Left ventricle myocardium superior (tissue), 1 donor: ENCODE measurements at regions not wholly inside any gene's neighbourhood (a gene's known extent, or its start where the extent isn't known, plus 50 kb on each side); places are given as distances from the start of the nearest gene placed in this dataset.

Experiments used
- ATAC-seq: fragments of 200-7000 bp; cut with Tn5 transposase; one replicate; pipeline ENCODE4 v1.9.1; 2020; ENCODE audit warnings: mild to moderate bottlenecking, moderate library complexity
- DNase-seq: peaks from one replicate; pipeline ENCODE4 v3.0.0-alpha.2; 2020
- intact Hi-C: fragments of 100-400 bp; cut with micrococcal nuclease; formaldehyde crosslinking; loops from one replicate; pipeline ENCODE4 v1.11.0; 2022
- donor health status: DM: no; HTN: yes; CAD: no; lungs with severe emphysema.

DNA sequence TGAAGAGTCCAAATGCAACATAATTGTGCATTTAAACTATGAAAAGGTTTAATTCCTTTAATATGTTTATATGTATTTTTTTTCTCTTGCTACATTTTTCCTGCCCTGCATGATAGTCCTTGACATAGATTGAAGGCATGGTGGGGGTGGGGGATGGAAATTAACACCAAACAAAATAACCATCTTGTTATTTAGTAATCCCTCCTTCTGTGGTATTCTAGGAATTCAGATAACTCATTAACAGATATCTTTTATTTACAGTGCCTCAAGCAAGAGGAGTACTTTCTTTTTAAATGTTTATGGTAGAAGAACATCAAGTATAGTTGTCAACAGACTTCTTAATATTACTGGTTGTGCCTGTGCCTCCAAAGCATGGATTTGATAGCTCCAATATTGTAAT is 337.6 kb upstream of the SEMA3A start:
- intact Hi-C loops, result no loop called here
- no peak for ATAC-seq

DNA sequence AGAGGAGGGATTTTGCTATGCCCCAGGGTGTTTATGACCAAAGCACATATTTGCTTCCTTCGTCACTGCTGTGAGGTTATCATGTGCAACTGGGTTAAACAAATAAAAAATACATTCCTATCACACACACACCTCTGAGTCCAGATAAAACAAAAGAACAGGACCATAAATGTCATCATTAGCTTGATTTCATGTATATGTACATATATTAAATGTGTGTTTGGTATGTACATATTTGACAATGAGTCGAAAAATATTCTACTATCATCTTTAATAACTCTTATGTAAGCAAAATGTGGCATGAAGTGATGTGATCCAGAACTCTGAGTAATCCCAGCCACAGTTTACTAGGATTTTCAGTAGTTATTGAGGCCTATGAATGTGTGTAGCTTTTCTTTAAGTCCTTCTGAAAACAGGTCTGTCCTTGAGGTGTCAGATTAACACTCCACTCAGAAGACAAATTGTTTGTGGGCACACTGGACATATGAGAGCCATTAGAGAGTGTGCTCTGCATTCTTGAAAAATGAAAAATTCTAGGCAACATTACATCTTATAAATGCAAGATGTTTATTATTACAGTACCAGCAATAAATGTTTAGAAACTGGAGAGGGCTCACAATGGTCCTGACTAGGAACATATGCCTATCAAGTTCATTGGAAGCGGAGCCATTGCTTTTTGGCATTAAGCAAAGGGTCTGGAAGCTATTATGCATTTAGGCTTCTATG is 335.1 kb upstream of the SEMA3A start:
- DNase-seq (no peak), ATAC-seq (no peak)
- intact Hi-C loops, result no loop called here

More for the DNA sequence above, 337.6 kb upstream of the SEMA3A start:
- DNase-seq, result no peak

DNA sequence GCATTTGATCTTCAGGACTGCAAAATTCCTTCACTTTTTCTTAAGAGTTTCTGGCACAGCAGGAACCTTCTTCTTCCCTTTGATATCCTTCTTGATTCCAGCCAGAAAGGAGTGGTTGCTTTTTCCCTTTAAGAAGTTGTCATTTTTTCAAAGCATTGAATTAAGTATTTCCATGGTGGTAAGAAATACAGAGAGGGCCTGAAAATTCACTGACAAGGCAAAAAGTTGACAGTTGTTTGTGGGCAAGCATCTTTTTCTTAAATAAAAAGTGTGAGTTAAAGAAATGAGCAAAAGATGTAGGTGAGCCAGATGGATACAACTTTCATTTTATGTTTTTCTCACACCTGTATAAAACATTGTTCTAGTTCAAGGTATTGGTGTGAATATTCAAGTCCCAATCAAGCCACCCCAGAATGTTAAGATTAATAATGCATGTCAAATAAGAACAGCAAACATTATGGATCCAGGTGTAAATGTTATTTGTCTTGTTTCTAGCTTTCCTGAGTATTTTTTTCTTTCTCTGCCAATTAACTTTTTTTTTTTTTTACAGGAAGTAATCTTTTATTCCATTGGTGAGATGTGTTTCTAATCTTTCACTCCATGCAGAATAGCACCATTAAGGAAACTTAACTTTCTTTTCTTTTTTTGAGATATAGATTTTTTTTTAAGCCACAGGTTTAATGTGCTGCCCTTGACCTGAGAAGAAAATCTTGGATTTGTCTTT is 334.3 kb upstream of the SEMA3A start:
- ATAC-seq, result no peak

DNA sequence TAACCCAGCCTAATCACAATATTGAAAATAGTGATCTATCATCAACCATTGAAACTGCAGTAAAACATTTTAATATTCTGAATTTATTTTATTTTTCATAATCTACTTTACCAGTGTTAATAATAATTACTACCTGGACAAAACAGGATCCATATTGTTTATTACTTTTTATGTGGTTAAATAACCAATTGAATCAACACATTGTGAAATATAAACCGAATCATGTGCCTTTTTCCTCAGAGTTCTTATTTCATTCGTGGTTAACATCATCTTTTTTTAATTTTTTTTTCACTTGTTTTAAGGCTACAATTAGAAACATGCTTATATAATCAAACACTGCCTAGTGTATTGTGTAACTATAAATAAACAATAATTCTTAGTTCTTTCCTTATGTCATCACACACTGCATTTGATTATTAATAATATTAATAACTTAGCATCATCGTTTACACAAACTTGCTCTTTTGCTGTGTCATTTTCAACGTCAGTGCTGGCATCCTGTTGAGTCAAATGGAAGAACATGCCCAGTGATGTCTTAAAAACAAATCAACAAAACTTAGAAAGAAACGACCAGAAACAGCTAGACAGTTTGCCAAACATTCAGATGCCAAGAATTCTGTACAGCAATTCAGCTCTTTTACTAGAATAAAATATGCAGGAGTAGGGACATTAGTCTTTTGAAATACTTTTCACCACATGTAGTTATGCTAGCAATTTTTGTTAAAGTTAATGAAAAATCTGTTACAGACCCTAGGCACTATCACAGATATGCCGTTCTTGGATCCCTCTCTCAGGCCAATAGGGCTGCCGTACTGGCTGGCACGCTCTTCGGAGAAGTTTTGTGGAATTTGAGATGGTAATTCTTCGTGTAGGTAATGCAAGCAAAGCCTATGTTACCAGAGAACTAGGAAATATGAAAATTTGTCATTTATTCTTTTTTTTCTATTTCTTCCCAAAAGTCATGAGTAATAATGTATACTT is 330.4 kb upstream of the SEMA3A start:
- intact Hi-C loops, result no loop called here
- no peak for DNase-seq

More for the DNA sequence above, 334.3 kb upstream of the SEMA3A start:
- no peak for DNase-seq
- intact Hi-C loops, result no loop called here

DNA sequence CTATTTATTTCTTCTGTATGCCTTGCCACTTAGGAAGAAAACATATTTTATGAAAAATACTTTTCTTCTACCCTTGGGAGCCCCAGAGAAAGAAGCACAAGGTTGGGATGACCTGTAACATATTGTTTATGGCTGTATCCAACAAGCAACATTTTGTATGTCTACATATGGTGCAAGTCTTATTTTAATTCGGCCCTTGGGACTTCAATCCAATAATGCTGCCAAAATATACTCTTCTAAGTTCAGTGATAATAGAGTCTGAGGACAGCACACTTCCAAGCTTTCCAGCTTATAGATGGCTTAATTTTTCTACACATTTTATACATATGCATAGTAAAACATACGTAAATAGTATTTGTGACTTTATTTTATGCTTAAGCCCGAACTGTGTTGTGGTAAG is 318.5 kb upstream of the SEMA3A start:
- ATAC-seq (no peak), DNase-seq (no peak)
- intact Hi-C loops, result no loop called here

More for the DNA sequence above, 330.4 kb upstream of the SEMA3A start:
- no peak for ATAC-seq

DNA sequence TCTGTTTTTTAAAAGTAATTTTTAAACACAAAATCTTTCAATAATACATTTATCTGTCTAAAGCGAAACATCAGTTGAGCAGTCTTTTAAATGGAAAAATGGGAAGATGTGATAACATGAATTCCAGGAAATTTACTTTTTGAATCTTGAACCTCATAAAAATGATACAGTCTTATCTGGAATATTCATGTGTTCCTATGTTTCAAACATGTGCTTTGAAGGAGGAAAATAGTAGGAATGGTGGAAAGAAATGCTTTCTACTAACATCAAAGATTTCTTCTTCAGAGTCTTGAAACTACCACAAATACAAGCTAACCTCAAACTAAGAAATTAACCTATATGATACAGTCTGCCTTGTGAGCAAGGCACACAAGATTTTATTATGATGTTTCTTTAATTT is 317.5 kb upstream of the SEMA3A start:
- ATAC-seq (no peak), DNase-seq (no peak)
- intact Hi-C loops, result no loop called here

DNA sequence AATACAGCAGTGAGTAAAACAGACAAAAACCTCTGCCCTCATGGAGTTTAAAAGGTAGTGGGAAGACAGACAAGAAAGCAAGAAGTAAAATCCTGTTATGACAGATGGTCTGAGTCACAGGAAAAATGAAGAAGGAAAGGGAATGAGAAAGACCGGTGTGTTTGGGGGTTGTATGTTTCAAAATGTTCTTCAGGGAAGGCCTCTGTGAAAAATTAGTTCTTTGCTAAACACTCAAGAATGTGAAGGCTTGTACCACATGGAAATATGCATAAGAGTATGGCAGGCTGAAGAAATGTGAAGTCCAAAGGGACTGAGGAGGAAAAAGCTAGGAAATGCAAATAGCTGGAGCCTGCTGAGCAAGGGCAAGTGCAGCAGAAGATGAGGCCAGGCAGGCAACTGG is 315.9 kb upstream of the SEMA3A start:
- intact Hi-C loops, result no loop called here
- ATAC-seq (no peak), DNase-seq (no peak)

DNA sequence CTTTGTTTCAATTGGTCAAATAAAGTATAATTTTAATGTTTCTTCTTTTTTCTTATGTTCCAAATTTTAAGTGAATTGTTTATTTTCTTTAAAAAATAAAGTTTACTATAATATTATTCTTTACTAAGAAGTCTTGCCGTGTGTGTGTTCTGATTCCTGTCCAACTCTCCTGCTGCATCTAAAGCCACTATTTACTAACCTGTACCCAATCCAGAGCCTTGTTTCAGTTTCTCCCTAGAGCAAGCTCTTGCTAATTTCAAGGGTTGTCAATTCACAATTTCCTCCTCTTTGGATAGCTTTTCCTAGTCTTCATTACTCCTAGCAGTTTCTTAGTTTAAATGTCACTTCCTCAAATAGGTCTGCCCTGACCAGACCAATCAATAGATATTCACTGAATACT is 314.9 kb upstream of the SEMA3A start:
- DNase-seq (no peak), ATAC-seq (no peak)
- intact Hi-C loops, result no loop called here

DNA sequence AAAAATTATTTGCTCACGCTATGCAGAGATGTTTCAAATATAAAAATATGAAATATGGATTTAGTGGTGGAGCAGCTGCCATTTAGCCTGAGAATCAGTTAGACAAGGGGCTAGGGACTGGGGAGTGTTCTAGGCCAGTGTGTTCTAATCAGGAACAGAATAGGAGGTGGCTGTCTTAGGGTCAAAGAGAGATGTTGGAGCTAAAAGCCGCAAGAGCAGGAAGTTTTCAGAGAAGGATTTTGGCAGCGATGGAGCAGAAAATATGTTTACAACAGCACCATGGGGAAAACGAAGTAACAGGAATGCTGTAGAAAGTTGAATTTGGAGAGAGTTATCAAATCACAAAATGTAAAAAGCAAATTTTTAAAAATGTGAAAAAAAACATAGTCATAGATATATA is 314.0 kb upstream of the SEMA3A start:
- DNase-seq (no peak), ATAC-seq (no peak)
- intact Hi-C loops, result no loop called here

DNA sequence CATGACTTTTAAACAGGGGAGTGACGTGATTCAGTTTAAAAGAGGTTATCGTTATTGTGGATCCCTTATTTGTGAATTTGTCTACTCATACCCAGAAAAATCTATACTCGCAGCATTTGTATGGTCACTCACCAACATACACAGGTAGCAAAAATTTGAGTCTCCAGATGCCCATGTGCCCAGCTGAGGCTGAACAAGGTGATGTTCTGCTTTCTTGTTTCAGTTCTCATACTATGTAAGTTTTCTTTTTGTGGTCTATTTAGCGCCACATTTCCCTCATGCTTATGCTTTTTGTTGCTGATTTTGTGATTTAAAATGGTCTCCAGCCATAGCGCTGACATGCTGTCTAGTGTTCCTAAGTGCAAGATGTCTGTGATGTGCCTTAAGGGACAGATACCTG is 312.9 kb upstream of the SEMA3A start:
- intact Hi-C loops, result no loop called here

DNA sequence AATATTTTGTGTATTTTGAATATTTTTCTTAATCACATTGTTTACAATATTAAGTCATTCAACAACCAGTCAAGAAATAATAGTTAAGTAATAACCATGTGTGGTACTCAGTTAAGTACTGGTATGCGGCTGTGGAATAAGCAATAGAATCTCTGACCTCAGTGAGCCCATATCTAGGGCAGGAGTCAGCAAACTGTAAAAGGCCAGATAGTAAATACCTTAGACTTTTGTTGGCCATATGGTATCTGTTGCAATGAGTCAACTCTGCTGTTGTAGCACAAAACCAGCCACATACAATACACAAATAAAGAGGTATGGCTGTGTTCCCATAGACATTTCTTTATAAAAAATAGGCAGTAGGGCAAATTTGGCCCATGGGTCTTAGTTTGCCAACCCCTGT is 311.6 kb upstream of the SEMA3A start:
- intact Hi-C loops, result no loop called here
- no peak for DNase-seq
- ATAC-seq, result no peak

More for the DNA sequence above, 312.9 kb upstream of the SEMA3A start:
- DNase-seq, result no peak
- ATAC-seq, result no peak

DNA sequence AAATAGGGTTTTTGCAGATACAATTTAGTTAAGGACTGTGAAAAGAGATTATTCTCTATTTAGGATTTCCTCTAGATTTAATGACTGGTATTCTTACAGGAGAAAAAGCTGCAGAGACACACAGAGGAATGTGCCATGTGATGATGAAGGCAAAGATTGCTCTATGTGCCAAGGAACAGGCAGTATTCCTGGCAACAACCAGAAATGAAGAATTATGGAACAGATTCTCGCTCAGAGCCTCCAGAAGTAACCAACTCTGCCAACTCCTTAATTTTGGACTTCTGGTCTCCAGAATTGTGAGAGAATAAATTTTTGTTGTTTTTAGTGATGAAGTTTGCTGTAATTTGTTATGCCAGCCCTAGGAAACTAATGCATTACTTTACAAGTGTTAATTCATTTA is 307.6 kb upstream of the SEMA3A start:
- ATAC-seq (no peak), DNase-seq (no peak)
- intact Hi-C loops, result no loop called here

DNA sequence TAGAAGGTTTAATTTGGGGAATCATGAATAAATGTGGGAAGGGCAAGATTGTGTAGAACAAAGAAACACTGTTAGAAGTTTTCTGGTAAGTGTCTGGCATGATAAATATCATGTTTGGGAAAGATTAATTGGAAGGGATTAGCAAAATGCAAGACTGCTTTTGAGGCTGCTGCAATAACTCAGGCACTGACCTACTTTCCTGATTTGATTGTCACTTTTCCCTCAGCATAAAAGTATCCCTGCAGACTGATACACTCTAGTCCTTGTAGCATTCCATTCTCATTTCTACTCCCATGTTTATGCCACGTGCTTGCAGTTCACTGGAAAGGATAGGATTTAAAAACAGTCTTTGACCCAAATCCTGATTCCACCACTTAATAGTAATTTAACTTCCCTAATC is 303.3 kb upstream of the SEMA3A start:
- ATAC-seq (peak; percentile 52), DNase-seq (no peak)
- intact Hi-C loops, result no loop called here

DNA sequence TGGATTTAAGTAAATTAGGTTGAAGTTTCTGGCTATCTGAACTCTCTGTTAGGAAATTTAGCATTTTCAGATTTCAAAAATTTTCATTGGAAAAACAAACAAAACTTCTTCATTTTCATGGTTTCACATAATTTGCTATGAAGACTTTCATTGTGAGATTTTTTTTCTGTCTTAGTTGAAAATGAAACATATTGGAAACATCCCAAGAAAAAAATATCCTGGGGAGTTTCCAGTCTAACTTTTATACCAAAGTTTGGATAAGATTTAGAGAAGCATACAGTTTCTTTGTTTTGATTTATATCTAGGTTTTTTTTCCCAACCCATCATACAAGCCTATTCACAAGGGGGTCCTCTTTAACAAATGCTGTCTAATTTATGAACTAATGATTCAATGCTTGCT is 300.5 kb upstream of the SEMA3A start:
- ATAC-seq (no peak), DNase-seq (no peak)
- intact Hi-C loops, result no loop called here

DNA sequence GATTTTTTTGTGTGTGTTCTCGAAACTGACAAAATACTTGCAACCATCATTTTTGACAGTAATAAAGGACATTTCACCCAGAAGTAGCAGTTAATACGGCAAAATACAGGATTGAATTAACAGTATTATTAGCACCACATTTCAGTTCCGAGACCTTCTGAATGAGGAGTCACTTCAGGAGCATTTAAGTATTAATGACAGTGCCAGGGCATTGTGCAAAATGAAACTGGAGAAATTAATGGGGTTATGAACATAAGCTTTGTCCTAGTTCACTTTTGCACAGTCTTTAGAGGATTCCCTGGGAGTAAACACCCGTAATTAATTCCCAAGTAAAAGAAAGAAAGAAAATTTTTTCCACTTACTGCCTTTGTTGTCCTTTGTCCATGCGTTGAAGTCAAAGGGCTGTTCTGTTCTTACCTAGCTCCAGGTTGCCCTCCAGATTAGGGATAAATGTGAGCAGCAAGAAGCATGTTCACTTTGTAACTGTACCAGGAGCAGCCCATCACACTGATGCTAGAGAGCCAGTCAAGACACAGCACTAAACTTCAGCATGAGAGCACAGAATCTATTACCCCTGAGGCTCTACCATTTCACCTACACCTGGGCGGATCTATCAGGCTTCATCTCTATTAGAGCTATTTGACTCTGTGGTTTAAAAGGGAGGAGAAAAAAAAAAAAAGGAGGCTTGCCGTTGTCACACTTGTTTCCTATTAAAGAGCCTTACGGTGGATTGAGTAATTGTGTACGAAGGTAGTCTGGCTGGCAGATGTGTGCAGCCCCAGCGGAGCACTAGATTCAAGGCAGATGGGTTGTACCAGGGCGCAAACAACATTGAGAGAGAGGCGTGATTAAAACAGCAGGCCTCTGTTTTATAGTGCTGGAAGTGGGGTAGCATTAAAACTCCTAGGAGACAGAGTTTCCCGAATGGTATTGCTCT is 297.8 kb upstream of the SEMA3A start:
- DNase-seq (no peak), ATAC-seq (no peak)
- intact Hi-C loops, result no loop called here

DNA sequence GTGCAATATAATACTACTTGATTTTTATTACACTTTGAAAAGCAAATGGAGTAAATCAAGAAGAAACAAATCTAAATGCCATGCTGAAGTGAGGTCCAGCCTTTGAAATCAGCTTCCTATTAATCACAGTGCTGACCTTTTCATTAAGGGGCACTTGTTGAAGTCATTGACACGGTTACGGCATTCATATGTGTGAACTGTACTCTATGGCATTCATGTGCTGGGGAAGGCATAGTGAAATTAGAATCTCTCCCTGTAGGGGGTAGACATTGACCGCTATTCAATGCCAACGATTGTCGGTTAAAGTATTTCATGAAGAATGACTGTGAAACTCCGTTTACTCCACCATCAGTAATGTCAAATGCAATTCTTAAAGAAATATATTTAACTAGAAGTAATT is 296.1 kb upstream of the SEMA3A start:
- ATAC-seq (no peak), DNase-seq (no peak)
- intact Hi-C loops, result no loop called here

DNA sequence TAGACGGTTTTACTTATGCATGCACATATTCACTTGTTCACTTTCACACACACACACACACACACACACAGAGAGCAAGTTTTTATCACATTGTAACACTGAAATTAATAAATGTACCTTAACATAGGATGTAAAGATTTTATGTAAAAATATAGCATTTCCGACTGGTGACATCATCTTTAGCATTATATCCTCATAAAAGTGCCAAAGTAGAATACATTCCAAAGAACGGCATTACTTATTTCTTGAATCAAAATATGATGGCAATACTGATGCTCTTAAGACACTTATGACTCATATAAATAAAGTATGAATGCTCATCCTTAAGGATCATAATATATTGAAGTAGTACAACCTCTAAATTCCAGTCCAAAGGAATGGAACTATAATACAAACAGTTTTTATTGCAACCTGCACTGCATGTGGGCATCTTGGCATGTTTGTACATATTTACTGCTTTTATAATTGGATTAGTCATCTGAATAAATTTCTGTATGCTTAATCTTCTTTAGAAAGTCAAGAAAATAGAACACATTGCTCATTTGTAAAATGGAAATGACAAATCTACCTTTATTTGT is 290.0 kb upstream of the SEMA3A start:
- DNase-seq (no peak), ATAC-seq (no peak)
- intact Hi-C loops, result no loop called here

DNA sequence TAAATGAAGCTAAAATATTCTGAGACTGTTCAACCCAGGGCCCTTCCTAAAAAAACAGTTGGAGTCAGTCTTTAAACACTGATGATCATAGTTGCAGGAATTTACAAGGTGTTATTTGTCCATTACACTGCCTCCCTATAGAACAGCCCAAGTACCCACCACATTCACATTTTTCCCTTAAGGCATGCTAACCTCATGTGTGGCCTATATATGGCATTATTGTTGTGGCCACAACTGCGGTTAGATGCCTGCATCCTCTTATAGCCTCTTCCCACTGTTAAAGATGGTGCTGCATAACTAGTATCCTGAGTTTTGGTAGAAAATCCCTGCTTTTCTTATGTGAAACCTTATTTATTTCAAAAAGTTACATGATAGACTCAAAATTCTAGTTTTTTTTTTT is 287.9 kb upstream of the SEMA3A start:
- ATAC-seq (no peak), DNase-seq (no peak)
- intact Hi-C loops, result no loop called here

DNA sequence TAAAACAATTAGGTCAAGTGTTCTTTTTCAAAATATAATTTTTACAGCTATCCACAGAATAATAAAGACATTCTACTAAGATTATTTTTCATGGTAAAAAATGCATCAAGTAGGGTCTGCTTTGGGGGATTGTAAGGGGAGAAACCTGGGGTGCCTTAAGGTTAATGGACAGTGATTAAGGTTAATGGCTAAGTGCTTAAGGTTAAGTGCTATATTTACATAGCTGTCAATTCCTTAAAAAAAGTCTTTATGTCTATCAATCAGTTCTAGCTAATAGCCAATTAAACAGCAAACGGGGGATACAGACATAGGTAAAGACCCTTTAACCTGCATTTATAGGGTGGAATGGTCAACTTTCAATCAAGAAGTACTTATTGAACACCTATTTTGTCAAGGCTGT is 284.5 kb upstream of the SEMA3A start:
- no peak for ATAC-seq
- DNase-seq, result no peak
- intact Hi-C loops, result no loop called here
